ENCODE measurements at regions not wholly inside any gene's neighbourhood (a gene's known extent, or its start where the extent isn't known, plus 50 kb on each side); places are given as distances from the start of the nearest gene placed in this dataset.

DNA sequence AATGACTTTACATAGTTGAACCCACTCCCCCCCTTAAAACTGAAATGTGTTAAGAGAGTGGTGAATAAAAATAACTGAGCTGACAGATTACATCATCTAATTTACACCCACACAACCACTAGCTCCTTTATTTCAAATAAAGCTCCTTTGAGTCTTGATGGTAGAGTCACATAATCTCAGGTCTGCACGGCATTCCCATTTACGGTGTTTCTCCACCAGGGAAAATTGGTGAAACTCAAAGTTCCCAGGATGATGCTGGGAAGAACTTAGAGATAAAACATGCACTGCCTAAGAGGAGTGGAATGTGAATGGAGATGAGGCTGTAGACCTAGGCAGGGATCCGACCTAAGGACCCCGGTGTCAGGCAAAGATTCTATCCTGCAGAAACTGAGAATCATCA, 727.8 kb upstream of the ADAMTS5 start:
- TF ChIP-seq CTCF (conservative IDR thresholded peaks at IDR 0.05; ENCODE audit: low read length) (no peak), EZH2phosphoT487 (IDR thresholded peaks at IDR 0.05; ENCODE audit: borderline replicate concordance) (no peak)

Data from Loucy (cell line).